Pulmonary artery endothelial cell (primary cell): ENCODE measurements at regions not wholly inside any gene's neighbourhood (a gene's known extent, or its start where the extent isn't known, plus 50 kb on each side); places are given as distances from the start of the nearest gene placed in this dataset.

ENCODE experiments used
- DNase-seq: peaks from one replicate; pipeline ENCODE4 v3.0.0-alpha.2; 2011; ENCODE audit warnings: low read depth, low spot score

DNA sequence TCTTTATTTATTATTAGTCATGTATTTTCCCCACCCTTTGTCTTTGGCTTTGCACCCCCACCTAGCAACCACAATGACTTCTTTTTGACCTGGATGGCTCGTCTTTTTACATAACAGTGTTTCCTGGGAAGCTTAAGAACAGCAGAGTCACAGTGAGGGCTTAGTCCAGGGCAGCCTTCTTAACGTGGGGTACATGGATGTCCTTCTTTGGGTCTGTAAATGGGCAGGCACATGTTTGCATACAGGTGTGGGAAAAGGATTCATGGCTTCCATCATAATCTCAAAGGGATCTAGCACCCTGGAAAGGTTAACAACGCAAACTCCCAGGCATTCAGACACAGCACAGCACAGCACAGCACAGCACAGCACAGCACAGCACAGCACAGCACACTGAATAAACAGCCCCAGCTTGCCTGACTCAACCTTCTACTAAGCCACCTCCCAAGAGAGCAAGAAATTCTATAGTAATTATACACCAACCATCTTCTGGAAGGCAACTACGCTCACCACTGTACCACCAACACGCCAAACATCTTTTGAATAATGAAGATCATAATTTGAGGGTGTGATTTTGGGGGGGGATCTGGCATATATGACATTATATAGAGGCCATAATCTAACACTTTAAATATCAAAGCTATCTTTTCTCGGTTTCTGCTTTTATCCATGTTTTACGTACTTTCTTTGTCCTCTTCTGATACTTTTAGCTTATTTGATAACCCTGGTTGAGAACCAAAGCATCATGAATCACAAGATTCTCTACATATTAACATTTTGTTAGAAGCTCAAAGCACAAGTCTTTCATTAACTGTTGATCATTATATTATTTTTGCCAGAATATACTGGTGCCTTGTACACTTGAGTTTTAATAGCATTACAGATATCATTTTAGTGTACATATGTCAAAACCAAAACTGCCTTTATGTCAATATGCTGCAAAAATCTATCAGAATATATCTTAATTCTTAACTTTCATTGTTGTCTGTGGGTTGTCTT is 177.2 kb upstream of the KLF14 start:
- no peak for DNase-seq

DNA sequence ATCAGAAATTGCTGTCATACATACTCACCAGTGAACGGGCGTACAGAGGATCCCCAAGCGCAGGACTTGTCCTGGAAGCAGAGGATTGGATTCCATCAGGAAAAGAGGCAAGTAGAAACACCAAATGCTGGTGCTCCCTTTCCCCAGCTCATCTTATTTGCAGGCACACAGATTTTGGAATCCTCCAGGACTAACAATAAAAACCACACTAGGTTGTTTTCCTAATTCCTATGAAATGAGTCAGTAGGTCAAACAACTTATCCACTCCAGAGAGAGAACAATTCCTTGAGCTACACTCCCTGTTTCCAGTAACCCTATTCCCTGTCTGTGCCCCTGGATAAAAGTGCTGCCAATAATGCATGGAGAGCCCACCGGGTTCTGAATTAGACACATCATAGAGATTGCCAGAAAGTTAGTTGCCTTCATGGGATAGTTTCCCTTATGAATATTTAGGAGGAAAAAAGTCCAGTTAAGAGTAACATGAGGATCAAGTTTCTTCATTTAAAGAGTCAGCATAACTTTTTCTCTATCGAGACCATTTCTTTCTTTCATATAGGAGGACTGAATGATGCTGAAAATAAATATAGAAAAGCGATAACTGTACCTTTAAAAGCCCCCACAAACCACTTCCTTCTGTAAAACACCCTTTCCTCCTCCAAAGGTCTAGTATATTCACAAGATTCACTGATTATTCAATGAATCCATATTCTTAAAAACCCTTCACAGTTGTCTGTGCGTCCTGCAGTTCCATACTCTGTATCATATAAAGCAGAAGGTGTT is 178.3 kb upstream of the KLF14 start:
- DNase-seq: no peak

DNA sequence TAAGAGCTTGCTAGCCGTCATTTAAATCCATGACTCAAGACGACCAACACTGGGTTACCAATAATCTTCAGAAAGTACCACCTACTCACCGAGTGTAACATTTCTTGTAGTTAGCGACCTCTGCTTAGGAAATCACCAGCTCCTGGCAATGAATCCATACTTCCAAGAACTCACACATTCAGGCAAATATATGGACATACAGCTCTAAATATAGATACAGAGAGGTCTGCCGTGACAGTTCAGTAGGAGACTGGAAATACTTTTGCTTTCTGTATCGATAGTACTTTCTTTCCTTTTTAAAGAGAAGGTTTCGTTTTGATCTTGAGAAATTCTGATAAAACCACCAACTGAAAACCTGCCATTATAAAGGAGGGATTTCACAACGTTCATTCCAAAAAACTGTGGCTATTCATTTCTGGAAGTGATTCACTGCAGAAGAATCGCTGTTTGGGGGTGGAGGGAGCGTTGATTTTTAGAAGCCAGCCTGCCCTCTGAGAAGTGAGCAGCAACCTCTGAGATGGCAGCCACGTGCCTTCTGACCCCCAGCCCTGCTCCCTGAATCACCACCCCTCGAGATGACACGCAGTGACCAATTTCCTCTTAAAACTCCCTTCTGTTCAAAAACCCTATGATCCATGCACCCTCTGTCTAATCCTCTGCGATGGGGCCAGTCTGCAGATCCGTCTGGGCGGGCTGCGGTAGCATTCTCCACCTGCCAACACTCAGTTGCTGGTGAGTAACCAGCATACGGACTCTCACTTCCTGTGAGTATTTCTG is 179.0 kb upstream of the KLF14 start:
- peak; percentile 93 for DNase-seq

DNA sequence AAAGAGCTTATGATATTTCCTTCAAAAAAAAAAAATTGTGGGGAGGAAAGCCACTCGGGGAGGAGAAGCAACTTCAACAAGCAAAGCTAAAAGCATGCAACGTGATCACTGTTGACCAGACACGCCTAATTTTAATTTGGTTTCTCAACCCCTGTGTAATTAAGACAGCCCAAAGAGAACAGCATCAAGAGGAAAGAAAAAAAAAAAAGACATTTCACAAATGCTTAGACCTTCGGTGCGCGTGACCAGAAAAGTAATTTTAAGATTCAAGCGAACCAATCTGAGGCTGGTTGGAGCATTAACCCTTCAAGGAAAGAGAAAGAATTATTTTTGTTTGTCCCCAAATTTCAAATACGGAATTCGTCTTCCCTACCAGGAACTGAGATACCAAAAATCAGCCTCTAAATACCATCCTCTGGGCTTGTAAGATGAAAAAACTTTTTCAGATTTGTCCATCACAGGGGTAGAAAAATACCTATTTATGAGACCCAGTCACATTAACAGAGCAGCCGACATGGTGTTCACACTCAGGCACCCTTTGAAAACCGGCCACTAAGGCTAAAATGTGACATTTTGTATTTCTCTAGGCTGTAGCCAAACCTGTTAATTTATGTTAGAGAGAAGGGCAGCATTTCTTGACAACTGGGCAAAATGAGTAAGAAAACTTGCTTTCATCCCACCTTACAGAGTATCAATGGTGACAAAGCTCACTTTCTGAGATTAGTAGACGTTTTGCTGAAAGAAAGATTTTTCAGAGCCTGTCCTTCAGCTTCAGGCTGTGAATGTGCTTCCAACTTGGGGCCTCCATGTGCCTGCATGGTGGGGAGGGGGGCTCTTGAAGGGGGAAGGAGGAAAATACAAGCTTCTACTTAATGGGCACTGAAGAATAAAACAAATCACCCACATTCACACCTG is 179.9 kb upstream of the KLF14 start:
- DNase-seq: no peak

DNA sequence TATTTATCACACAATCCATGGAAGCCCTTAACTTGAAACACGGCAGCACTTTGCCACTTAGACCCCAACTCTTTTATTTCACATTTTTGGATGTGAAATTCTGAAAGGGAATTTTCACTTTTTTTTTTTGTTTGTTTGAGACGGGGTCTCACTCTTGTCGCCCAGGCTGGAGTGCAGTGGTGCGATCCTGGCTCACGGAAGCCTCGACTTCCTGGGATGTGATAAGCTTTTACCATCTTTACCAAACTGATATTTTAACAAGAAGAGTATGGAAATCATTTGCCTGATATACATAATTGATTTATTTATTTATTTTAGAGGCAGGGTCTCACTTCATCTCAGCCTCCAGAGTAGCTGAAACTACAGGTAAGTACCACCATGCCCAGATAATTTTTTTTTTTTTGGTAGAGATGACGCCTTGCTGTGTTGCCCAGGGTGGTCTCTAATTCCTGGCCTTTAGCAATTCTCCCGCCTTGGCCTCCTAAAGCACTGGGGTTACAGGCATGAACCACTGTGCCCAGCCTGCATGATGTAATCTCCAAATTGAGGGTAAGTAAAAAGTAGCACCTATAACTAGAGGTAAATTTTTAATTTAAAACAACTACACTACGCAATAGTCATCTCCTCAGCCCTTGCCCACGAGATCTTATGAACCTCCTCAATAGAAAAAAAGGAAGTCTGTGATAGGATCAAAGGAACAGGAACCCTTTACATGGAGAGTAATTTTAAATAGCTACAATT is 180.7 kb upstream of the KLF14 start:
- DNase-seq: no peak

DNA sequence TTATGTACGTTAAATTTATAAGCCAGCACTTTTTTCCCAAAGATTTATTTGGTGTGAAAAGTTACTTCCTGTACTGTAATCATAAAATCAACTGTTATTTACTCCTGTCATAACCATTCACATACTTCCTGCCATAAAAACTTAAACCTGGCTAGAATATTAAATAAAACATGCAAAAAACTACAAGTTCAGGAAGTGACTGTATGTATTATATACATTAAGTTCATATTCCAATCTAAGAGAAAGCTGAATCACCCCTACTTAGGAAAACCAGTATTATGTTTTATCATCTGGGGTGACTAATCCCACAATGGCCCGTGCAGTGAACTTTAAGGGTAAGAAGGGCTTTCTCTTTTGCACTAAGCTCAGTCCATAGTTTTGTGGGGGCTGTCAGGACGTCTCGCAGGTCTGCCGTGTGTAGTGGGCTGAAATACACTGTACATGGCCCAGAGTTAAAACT is 183.7 kb upstream of the KLF14 start:
- DNase-seq: no peak

DNA sequence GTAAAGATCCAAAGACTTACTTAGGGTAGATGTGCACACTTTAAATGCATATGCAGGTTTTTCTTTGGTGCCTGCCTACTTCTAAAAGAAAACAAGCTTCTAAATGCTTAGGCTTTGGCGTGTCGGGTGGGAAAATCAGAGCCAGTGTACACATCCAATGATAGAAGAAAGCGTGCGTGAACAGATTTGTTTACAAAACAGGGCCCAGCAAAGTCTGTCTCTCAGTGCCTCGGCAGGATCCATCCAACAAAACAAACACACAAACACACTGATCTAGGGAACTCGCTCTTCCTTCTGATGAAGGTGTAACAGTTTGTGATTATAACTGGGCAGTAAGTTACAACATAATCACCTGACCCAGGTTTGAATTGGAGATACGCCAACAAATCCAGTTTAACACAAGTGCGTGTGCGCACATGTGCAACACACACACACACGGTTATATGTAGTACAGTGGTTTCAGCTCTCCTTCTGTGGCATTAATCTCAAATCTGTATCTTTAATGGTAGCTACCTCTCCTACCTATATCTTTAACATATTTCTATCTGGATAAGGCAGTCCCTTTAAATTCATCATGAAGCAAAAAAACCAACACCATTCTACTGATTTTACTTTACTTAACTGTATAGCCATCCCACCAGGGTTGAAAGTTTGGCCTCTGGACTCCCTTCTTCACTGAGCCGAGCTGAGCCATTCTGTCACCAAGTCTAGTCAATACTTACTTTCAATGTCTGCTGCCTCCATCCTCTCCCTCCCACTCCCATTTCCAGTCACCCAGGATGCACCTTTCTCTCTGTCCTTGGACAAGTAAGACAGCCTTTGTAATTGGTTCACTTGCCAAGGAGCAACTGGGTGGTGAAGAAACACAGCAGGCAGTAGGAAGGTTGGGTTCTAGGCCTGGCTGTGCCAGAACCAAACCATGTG is 184.4 kb upstream of the KLF14 start:
- no peak for DNase-seq

DNA sequence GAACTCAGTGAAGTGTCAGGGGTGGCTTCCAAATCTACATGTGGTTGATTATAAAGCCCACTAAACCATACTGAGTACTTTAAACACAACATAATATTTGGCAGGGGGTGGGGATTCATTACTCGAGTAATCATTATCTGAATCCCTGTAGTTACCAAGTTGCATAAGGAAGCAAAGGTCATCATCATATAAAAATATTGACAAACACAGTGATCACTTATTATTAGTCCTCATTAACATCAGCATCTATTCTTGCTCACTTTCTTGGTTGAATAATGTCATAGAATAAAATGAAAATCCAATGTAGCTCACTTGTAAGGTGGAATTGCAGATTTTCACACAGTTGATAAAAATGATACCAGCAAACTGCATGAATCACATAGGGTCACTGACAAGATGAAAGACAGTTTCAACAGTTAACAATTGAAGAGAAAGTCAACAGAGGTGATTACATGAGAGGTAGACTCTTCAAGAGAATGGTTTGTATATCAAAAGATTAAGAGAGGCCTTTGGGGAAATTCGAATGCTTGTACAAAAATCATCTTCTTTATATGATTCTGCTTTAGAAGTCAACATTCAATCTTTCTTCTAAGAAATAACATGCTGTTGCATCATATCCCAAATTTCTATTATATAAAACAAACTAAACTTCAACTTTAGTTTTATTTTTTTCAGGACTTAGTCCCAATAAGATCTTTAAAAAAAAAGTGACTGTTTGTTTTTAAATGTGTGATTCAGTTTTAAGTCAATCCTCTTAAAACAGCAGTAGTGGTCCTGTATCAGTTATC is 185.5 kb upstream of the KLF14 start:
- no peak for DNase-seq

DNA sequence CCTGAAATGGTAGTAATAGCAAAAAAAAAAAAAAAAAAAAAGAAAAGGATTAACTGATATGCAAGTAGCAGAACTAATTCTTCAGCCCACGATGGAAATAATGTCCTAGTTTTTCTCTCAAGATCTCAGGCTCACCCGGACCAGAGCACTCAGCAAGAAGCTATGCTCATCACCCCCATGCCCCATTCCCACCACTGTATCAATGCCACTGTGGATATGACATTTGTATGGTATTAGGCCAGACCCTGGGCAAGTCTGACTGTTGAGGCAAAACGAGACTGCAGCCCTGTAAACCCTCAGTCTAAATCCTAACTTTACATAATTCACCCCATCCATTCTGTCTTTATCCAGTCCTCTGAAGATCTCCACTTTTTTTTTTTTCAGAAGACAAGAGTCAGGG is 186.1 kb upstream of the KLF14 start:
- DNase-seq: no peak

DNA sequence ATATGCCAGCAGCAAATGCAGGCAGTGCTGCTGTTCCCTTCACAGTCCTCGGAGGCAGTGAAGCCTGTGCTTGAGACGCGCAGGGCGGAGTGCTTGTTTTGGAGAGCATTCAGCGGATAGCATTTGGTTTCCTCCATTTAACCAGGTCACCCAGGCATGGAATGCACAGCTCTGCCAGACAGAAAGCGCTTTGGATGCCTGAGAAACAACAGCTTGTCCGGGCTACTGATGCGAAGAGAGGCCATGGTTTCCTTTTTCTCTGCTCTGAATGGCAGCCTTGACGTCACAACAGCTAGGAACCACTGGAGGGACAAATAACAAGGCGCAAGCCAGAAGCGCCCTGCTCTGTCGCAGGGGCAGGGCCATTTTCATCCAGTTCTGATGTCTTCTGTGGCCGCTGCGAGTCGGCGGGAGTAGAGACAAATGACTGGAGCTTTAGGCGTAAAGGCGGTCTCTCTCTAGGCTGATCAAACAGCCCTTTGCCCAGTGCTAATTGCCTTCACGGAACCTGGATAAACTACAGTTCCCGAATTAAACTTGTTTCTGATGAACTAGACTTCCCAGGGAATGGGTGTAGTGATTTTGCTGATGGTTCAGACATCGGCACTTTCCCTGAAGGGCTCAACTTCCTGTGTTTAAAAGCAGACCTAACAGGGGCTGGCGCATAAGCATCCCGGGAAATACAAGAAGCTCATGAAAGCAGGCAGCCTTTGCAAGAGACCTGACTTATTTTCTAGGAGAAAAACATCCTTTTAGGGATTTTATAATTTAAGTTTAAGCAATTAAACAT is 187.6 kb upstream of the KLF14 start:
- no peak for DNase-seq

DNA sequence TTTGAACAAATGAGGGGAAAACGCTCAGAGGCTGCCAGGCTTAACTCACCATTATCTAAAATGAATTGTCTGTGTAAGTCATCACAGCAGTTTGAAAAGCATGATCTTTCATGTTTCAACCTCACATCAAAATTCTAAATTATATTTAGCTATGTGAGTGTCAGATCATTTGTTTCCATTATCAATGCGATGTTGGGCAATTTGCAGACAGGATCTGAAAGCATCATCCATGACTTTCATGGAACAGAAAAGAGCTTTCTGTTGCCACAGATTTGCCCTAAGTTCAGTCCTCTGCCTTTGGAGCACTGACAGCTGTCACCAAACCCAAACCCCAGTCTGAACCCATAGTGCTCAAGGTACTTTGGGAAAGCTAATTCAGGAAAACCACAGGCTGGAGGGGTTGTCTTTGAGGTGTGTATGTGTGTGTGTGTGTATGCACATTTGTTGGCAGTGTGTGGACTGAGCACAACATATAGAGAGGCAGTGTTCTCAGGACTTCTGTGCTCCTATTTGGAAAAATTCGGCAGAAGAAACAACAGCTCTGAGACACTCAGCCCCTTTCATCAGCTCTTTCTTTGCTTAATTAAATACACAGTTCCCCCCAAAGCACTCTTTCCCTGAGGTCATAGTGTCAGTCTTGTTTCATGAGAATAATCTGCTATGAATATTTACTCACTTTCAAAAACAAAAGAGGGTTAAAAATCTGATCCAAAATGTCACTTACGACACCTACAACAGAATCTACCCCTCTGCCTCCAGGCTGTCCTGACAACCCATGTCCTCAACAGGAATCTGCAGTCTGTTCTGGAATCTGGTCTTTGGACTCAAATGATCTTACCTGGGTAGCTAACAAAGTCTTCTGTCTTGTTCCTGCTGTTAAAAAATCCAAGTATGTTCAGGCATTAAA is 188.5 kb upstream of the KLF14 start:
- no peak for DNase-seq

DNA sequence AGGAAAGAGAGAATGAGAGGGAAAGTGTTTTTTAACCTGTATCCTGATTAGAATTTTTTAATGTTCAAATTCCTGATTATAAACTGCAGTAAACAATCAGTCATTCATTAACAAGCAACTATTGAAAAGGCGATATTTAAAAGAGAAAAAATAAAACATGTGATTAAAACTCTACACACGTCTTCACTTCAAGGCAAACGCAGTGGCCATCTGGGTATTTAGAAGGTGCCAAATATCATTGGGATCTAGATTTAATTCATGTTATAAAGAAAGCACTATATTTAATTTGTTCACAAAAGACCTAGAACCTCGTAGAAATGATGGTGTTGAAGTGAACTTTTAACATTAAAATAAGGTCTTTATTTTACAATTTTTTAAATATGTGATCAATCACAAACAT is 189.4 kb upstream of the KLF14 start:
- no peak for DNase-seq

DNA sequence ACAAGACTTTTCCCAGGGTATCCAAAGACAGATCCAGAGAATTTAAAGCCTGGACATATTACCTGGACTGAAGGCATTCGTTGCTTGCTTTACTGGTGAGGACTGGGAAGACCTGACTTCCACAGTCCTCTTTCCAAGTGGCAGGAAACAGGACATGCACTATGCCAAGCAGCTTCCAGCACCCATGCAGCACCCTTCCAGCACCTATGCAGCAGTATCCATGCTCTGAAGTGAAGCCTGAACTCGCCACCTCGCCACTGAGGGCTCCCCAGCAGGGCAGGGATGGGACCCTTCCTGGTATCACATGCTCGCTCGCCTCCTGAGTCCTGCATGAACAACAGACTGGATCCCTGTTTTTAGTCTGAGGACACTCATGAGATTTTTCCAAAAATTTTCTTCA is 189.9 kb upstream of the KLF14 start:
- DNase-seq: no peak

DNA sequence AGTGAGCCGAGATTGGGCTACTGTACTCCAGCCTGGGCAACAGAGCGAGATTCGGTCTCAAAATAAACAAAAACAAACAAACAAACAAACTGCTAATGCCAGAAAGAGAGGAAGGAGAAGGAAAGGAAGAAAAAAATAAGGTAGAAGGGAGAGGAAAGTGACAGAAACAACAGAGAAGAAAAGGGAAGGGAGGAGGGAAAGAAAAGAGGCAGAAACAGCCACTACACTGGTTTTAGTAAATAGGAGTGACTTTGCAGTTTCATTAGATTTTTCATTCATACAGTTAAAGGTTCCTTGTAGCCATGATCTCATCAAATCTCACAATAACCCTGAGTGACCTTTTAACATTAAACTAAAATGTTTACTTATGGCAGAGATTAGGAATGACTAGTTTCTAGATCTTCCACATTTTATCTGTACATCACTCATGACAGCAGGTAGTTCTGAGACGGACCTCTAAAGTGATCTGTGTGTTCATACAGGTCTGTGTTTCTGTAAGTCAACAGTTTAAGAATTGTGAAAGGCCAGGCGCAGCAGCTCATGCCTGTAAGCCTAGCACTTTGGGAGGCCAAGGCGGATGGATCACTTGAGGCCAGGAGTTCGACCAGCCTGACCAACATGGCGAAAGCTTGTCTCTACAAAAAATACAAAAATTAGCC is 191.3 kb upstream of the KLF14 start:
- no peak for DNase-seq

DNA sequence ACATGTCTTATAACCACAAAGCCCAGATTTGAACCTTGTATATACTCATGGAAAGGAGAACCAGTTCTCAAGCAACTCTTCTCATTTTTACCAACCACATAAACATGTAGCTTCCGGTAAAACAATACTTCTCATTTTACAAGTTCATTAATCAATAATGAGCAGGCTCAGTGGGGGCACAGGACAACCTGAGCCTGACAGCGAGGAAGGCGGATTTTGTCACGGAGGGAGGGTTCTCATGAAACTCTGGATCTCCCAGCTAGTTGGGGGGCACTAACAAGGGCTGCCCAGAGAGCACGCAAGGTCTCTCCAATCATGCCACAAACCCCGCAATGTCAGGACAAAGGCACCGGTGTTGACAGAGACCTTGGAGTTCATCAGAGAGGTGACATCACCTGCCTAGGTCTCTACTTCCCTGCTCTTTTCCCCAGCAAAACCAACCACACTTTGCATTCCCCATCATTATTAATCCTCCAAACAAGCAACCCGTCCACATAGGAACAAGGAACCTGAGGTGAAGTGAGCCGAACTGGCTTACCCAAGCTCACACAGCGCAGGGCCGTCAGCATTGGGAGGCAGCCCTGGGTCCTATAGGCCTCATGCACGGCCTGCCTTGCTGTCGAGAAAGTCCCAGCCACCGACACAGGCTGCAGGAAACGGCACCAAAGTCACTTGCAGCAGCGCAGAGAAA is 192.1 kb upstream of the KLF14 start:
- no peak for DNase-seq
